ENCODE measurements at regions not wholly inside any gene's neighbourhood (a gene's known extent, or its start where the extent isn't known, plus 50 kb on each side); places are given as distances from the start of the nearest gene placed in this dataset.

DNA sequence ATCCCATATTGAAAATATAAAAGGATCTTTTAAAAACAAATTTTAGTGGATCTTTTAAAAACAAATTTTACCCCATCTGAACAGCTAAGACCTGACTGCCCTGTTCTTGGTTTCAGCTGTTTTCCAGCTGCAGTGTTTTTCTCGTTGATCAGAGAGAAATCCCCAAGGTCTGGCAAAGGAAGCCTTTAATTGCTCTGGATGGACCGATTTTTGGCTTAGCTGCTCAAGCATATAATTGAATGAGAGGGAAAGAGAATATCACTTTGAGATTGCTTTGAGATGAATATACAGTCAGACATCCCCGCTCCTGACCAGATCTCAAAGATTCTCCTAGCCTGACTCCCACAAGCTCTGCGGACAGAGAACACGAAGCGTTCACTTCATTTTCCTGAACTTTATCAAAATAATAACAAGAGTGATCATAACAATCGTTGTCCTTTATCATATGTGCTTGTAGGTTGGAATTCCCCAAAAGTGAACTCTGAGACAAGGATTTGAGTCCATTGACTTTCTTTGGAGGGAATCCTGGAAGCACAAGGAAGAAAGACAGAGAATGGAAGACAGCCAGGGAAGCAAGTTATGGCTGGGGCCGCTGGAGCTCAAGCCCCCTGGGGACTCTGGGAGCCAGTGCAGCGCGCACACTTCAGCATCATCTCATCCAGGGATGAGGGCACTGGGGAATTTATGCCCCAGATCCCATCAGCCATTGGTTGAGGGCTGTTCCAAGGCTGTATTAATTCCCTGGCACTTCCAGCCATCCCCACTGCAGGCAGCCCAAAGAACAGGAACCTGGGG is 101.3 kb downstream of the SNX5 start:
- H2BK120ac ChIP-seq (ENCODE audit: low read depth, low read length, poor library complexity, severe bottlenecking): no peak overlapping the region
- no peak overlapping the region for H3K18ac ChIP-seq (ENCODE audit: insufficient read length, low read depth, low read length)
- H4K20me1 ChIP-seq (ENCODE audit: control insufficient read depth, insufficient read depth, insufficient read length): no peaks in the 10 kb centered on the region
- no peak overlapping the region for H3K56ac ChIP-seq (ENCODE audit: insufficient read length, low read depth, low read length)
- H3K79me1 ChIP-seq (ENCODE audit: insufficient read depth, low read depth, low read length, poor library complexity, severe bottlenecking): no peaks in the 10 kb centered on the region
- peaks cover 1% of the 10 kb centered on the region for H3K27me3 Mint-ChIP-seq (ENCODE audit: low read depth)
- H2BK20ac ChIP-seq (ENCODE audit: low read depth, low read length, poor library complexity, severe bottlenecking): no peak overlapping the region
- H3K4me3 Mint-ChIP-seq: no peak overlapping the region
- H2AK5ac ChIP-seq (ENCODE audit: insufficient read length, low read length): no peak overlapping the region
- H3K79me2 ChIP-seq (ENCODE audit: insufficient read depth, low read length): no peaks in the 10 kb centered on the region
- no peak overlapping the region for H3T11ph ChIP-seq (ENCODE audit: low read length)
- H4K8ac ChIP-seq (replicated peaks; ENCODE audit: insufficient read length, low read depth, low read length): no peak overlapping the region
- no peak overlapping the region for H3K27ac ChIP-seq (ENCODE audit: insufficient read length, low read depth, low read length)
- H3K23me2 ChIP-seq (ENCODE audit: insufficient read length, low read depth, low read length, poor library complexity, severe bottlenecking): no peaks in the 10 kb centered on the region
- H3K23ac ChIP-seq (ENCODE audit: insufficient read length, low read depth, low read length): no peak overlapping the region
- H3K9me3 ChIP-seq (ENCODE audit: control insufficient read depth, low read depth, low read length): no peaks in the 10 kb centered on the region
- DNase-seq: no peak
- H2BK15ac ChIP-seq (ENCODE audit: low read depth, low read length): no peak overlapping the region
- H3K14ac ChIP-seq (ENCODE audit: insufficient read depth, low read length): no peak overlapping the region
- H4K91ac ChIP-seq (ENCODE audit: insufficient read length, low read depth, low read length): no peak overlapping the region
- no peak overlapping the region for H3K9ac ChIP-seq (ENCODE audit: extremely low read depth, insufficient read length, low read length)
- no peak overlapping the region for H3K4ac ChIP-seq (ENCODE audit: low read depth, low read length)
- no peaks in the 10 kb centered on the region for H3K27me3 ChIP-seq (ENCODE audit: insufficient read depth, low read length)
- peaks cover 13% of the 10 kb centered on the region; the same call in 1 of the 2 replicates for H3K4me1 ChIP-seq (ENCODE audit: insufficient read depth, low read length)
- H3K4me2 ChIP-seq (ENCODE audit: insufficient read depth, insufficient read length, low read length): no peak overlapping the region
- peaks cover 0 to 2% (median 0%) of the 10 kb centered on the region in 3 experiments; a peak in 1 of 7 replicates for H3K36me3 Mint-ChIP-seq (ENCODE audit: insufficient read depth in 1 of 3, low read depth in 3 of 3)
- no CpG with 5 or more reads among the region's 10 CpGs for WGBS (ENCODE audit: extremely low coverage, insufficient read length, low lambda C conversion rate)
- no peak overlapping the region for H2AFZ ChIP-seq (ENCODE audit: low read length)
- no peaks in the 10 kb centered on the region; a peak in 1 of 5 replicates for H3K9me3 Mint-ChIP-seq
- H3K27ac Mint-ChIP-seq: peak overlapping the region in 2 of 3 experiments; percentile 16 to 33; a peak in 3 of 7 replicates
- no peak overlapping the region for H2BK12ac ChIP-seq (ENCODE audit: insufficient read length, low read depth, low read length)
- no peak overlapping the region for H4K5ac ChIP-seq (ENCODE audit: insufficient read length, low read depth, low read length)
- no peak overlapping the region for H2BK5ac ChIP-seq (ENCODE audit: insufficient read length, low read length)
- H3K4me1 Mint-ChIP-seq: peaks cover 50 to 55% of the 10 kb centered on the region in 2 experiments
- TF ChIP-seq, protein P1, sequence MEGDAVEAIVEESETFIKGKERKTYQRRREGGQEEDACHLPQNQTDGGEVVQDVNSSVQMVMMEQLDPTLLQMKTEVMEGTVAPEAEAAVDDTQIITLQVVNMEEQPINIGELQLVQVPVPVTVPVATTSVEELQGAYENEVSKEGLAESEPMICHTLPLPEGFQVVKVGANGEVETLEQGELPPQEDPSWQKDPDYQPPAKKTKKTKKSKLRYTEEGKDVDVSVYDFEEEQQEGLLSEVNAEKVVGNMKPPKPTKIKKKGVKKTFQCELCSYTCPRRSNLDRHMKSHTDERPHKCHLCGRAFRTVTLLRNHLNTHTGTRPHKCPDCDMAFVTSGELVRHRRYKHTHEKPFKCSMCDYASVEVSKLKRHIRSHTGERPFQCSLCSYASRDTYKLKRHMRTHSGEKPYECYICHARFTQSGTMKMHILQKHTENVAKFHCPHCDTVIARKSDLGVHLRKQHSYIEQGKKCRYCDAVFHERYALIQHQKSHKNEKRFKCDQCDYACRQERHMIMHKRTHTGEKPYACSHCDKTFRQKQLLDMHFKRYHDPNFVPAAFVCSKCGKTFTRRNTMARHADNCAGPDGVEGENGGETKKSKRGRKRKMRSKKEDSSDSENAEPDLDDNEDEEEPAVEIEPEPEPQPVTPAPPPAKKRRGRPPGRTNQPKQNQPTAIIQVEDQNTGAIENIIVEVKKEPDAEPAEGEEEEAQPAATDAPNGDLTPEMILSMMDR (conservative IDR thresholded peaks at IDR 0.05): no peak

All from H9 (cell line).